DMS53 (cell line): ENCODE measurements at regions not wholly inside any gene's neighbourhood (a gene's known extent, or its start where the extent isn't known, plus 50 kb on each side); places are given as distances from the start of the nearest gene placed in this dataset.

Experiments used
- DNase-seq: peaks from one replicate; lab custom pipeline; 2025; lab: John Stamatoyannopoulos, UW

- DNase-seq: no peak
Measured at GRCh38 chr11:116557282-116557681, 215.5 kb downstream of the BUD13 start.

DNA sequence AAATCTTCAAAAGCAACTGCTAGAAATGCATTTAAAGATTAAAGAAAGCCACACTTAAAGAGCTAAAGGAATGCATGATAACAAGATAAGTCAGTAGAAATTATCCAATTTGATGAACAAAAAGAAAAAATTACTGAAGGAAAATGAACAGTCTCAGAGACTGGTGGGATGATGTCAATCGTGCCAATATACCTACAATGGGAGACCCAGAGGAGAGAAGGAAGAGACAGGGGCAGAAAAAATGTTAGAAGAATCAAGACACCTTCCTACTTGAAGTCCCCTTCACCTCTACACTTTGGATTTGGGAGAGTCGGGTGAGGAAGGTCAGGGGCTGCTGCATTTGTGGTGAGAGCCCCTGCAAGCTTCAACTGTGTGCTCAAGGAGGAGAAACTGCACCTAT, 216.3 kb downstream of the BUD13 start:
- DNase-seq: no peak

- DNase-seq: no peak
Measured at GRCh38 chr11:116553482-116553881, 219.3 kb downstream of the BUD13 start.

GRCh38 chr11:116551576-116551975, 221.2 kb downstream of the BUD13 start:
- DNase-seq: no peak

DNA sequence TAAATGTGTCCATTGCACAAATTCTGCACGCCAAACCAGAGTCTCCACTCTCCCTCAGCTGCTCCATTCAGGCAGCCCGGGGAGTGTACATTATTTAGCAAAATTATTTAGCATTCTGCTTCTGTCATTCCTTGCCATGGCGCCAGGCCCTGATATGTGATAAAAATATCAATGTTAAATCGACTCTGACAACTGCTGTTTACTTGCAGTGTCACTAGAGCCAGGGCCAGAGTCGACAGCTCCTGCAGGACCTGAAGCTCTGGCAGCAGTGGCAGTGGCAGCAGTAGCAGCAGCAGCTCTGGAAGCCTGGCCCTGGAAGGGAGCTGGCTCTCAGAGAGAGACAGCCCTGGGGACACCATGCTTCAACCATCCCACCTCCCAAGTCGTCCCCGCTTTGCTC, 224.5 kb downstream of the BUD13 start:
- no peak for DNase-seq

DNA sequence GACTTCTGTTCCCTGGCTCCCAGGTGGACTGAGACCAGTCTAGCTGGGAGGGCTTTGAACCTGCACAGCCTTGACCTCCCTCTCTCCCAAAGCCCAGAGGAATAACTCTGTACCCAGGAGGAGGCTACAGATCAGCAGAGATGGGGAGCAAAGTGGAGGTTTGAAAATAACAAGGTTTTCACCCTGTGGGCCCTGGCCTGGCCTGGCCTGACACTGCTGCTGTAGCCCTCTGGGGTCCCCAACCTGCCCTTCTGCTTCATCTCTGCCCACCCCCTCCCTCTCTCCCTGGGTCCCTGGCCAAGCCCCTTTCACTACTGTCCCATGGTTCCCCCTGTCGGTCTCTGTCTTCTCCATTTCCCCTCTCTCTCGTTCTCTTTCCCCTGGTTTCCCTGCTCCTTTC, 225.2 kb downstream of the BUD13 start:
- DNase-seq: no peak

DNA sequence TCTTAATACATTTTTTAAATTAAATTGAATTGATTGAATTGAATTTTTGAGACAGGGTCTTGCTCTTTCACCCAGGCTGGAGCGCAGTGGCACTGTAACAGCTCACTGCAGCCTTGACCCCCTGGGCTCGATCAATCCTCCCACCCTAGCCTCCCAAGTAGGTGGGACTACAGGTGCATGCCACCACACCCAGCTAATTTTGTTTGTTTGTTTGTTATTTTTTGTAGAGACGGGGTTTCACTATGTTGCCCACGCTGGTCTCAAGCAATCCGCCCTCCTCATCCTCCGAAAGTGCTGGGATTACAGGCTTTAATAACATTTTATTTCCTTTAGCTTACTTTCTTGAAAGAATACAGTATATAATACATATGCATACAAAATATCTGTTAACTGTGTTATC, 226.9 kb downstream of the BUD13 start:
- DNase-seq: no peak

GRCh38 chr11:116544721-116545120, 228.1 kb downstream of the BUD13 start:
- DNase-seq: no peak

DNA sequence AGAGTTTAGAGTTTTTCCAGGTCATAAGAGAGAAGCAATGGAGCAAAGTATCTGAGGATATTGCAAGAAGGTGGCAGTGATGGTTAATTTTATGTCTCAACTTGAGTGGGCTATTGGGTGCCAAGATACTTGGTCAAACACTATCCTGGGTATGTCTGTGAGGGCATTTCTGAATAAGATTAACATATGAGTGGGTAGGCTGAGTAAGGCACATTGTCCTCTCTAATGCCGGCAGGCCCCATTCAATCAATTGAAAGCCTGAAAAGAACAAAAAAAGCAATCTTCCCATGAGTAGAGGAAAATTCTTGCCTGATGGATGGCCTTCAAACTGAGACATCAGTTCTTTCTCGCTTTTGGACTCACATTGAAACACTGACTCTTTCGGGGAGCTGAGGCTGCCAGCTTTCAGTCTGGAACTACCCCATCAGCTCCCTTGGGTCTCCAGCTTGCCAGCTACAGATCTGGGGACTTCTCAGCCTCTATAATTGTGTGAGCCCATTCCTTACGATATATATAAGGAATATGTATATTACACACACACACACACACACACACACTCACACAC, 228.8 kb downstream of the BUD13 start:
- no peak for DNase-seq

- DNase-seq: no peak
Measured at GRCh38 chr11:116543099-116543498, 229.7 kb downstream of the BUD13 start.

DNA sequence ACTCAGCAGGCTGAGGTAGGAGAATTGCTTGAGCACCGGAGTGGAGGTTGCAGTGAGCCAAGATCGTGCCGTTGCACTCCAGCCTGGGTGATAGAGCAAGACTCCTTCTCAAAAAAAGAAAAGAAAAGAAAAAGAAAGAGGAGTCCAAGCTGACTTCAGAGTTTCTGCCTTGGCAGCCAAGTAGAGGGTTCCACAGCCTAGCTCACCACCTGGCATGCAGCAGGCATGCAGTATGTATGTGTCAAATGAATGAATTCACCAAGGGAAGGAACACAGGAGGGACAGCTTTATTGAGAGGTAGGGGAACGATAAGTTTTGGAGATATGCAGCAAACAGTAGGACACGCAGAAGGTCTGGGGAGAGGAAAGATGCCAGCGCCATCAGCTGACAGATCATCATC, 230.4 kb downstream of the BUD13 start:
- no peak for DNase-seq

DNA sequence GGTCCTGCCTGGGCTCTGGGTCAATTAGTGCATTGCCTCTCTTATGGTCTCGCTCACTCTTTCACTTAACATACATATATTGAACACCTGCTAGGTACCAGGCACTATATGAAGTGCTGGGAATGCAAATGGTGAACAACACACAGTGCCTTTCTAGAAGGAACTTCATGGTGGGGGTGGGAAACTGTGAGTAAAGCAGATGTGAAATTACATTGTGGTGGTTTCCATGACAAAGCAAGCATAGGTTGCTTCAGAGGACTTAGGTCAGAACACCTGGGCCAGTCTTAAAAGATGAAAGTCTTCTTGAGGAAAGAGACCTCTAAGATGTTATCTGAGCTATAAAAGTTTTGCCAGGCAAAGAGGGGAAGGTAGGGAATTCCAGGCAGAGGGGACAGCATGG, 231.3 kb downstream of the BUD13 start:
- no peak for DNase-seq

DNA sequence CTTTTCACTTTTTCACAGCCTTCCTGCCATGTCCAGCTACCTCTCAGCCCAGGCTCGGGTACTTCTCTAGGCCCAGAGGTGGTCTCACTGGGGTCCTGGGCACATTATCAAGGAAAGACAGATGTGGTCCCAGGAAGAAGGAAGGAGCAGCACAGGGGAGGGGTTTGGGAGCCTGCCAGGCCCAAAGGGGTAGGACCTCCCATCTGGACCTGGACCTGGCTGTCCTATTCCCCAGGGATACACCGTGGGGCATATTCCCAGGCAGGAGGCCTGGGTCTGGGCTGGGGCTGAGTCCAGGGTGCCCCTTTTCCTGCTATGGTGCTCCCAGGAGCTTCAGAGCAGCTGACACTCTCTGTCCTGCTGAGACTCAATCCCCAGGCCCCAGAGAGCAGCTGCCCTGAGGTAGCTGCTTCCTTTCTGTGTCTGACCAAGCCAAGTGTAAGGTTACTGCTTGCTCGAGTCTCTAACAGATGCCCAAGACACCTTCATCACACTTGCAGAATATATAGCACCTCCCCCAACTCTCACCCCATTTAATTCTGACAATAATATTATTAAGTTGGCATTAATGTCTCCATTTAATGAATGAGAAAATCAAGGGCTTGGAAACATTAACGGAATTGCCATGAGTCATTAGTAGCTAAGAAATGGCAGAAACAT, 232.0 kb downstream of the BUD13 start:
- no peak for DNase-seq

GRCh38 chr11:116539836-116540418, 232.9 kb downstream of the BUD13 start:
- DNase-seq: no peak

DNA sequence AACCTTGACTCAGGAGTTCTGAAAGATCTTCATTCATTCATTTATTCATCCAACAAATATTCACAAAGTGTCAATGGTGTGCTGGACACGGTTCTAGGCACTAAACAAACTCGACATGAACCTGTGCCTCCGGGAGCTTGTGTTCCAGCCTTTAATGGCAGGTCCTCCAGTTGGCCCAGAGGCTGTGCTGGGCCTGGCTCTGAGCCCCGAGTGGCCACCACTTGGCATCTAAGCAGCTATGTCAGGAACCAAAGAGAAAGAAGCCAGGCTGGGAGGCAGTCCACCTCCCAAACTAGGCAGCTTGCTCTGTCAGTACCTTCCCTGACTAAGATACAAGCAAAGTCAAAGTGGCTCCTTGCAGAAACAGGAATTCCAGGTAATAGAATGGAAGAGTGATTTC, 233.6 kb downstream of the BUD13 start:
- DNase-seq: no peak

GRCh38 chr11:116538677-116539076, 234.1 kb downstream of the BUD13 start:
- no peak for DNase-seq

DNA sequence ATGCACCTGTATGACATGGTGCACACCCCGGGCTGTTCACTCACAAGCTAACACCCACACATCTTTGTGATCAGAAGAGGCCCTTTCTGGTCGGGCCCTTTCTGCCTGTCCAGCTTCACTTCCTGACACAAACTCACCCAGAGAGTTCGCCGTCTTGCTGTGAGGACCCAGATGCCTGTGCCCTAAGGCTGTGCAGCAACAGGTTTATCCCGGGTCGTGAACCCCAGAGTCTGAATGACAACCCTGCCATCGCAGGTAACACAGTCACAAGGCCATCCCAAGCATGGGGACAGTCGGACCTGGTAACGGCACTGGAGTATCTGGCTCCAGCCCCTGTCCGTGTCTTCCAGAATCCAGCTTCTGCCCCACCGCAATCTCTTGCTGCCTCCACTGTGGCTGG, 235.1 kb downstream of the BUD13 start:
- no peak for DNase-seq

- no peak for DNase-seq
Measured at GRCh38 chr11:116537121-116537520, 235.7 kb downstream of the BUD13 start.

DNA sequence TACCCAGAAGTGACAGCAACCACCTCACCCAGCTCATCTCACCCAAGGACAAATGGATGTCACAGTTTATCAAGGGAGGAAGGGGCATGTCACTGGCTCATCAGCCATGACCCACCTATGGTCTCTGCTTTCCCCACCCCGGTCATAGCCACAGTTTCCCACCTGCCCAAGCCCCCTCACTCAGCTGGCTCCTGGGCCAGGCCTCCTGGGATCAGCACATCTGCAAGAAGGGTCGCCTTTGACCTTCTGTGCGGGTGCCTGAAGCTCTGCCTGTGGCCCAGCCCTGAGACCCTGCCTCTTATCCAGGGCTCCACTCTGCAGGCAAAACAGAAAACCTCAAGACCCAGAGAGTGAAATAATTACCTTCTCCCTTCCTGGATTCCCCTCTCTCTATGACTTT, 236.4 kb downstream of the BUD13 start:
- DNase-seq: no peak

GRCh38 chr11:116535994-116536393, 236.8 kb downstream of the BUD13 start:
- no peak for DNase-seq

DNA sequence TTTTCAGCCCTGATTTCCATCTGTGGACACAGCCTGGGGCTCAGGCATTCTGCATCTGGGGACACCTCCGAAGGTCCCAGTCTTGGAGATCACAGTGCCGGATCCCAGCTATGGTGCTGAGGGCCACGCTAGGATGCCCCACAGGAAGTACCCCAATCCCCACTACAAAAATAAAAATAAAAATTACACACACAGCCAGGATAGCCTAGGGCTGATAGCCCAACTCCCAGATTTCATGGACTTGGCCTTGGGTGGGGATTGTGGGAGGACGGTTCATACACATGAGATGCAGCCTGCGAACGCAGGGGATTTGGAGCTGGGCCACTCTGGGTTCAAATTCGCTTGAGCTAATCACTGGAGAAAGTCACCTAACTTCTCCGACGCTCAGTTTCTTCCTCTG, 237.7 kb downstream of the BUD13 start:
- no peak for DNase-seq

GRCh38 chr11:116534270-116534975, 238.4 kb downstream of the BUD13 start:
- DNase-seq: no peak

DNA sequence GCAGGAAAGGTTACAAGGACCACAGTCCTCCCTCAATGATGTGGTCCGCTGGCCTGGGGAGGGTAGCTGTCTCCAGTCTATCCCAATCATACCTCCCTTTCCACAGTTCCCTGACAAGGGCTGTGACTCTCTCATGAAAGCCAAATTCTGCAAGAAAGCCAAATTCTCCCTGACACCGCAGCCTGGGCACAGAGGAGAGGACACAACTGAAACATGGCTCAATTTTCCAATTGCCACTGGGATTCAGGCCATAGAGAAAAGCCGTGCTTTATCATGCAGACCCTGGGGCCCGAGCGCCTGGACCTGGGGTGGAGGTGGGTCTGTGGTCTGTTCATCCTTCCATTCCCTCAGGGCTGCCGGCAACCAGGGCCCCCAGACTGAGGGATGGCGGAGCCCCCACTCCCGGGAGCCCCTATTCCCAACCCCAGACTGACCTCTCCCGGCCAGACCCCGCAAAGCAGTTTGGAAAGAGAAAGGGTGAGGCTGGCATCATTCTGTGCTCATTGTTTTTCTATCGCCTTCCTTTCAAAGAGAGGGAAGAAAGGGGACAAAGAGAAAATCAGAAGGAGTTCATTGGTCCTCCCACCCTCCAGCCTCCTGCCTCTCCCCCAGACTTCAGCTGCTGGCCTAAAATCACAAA, 239.5 kb downstream of the BUD13 start:
- no peak for DNase-seq
